T-helper 1 cell treated with Interleukin-12 subunit alpha and Interleukin-12 subunit beta and Interleukin-4 antibody, amounts not matched to agents 30 μg/mL and 1 μg/mL, for 36 hours (primary cell): ENCODE measurements at regions not wholly inside any gene's neighbourhood (a gene's known extent, or its start where the extent isn't known, plus 50 kb on each side); places are given as distances from the start of the nearest gene placed in this dataset.

Experiments
- H3K27ac Mint-ChIP-seq: one replicate; pipeline ENCODE4 v1.8.0; 2021; ENCODE audit warnings: mild to moderate bottlenecking, mixed read lengths
- H3K27me3 Mint-ChIP-seq: one replicate; pipeline ENCODE4 v1.8.0; 2021; ENCODE audit warnings: low read depth, mixed read lengths
- H3K36me3 Mint-ChIP-seq: one replicate; pipeline ENCODE4 v1.8.0; 2021; ENCODE audit warnings: low read depth, mixed read lengths
- H3K4me1 Mint-ChIP-seq: one replicate; pipeline ENCODE4 v1.8.0; 2021; ENCODE audit warnings: low read depth, mixed read lengths
- H3K4me3 Mint-ChIP-seq: one replicate; pipeline ENCODE4 v1.8.0; 2021; ENCODE audit warnings: mild to moderate bottlenecking, moderate library complexity, mixed read lengths
- H3K9me3 Mint-ChIP-seq: one replicate; pipeline ENCODE4 v1.8.0; 2021; ENCODE audit warnings: mixed read lengths

DNA sequence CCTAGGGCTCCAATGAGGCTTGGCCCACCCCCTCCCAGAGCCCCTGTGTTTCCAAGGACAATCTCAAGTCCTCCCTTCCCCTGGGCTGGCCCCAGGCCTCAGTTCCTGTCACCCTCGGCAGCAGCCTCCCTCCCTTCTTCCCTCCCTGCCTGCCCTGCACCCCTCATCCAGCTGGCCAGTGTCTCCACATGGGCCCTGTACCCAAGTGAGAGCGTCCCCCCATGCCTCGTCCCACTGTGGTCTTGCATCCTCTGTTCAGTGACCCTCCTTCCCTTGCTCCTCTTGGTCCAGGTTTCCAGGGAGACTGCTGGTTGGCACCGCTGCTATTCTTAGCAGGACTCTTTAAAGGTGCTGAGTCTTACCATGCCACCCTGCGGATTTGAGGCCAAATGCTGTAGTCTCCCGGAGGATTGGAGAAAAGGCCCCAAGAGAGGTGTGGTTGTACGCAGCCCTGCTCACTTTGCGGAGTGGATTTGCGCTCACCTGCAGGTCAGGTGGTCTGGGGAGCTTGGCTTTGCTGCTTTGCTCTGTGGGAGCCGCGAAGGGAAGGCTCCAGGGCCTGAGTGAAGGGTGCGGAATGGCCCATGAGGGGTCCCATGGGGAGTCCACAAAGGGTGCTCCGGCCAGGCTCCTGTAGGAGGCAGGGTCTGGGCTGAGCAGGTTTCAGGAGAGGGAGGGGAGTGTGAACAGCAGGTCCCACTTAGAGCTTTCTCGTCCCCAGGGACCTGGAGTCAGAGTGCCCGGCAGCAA lies 519.2 kb downstream of the TCERG1L start:
- no peaks in the 10 kb centered on the region for H3K27me3 Mint-ChIP-seq
- no peaks in the 10 kb centered on the region for H3K9me3 Mint-ChIP-seq
- H3K36me3 Mint-ChIP-seq: no peaks in the 10 kb centered on the region
- H3K4me3 Mint-ChIP-seq: no peak overlapping the region
- H3K4me1 Mint-ChIP-seq: no peaks in the 10 kb centered on the region
- H3K27ac Mint-ChIP-seq: no peak overlapping the region

GRCh38 chr10:130795819-130796218 lies 515.7 kb downstream of the TCERG1L start:
- Mint-ChIP-seq H3K36me3 (no peaks in the 10 kb centered on the region), H3K4me3 (no peak overlapping the region), H3K4me1 (no peaks in the 10 kb centered on the region), H3K27me3 (no peaks in the 10 kb centered on the region), H3K27ac (no peak overlapping the region), H3K9me3 (no peaks in the 10 kb centered on the region)

- Mint-ChIP-seq H3K36me3 (no peaks in the 10 kb centered on the region), H3K4me1 (no peaks in the 10 kb centered on the region), H3K27ac (no peak overlapping the region), H3K9me3 (no peaks in the 10 kb centered on the region), H3K27me3 (no peaks in the 10 kb centered on the region), H3K4me3 (no peak overlapping the region)
Observed at GRCh38 chr10:130799532-130799931, 512.0 kb downstream of the TCERG1L start.

DNA sequence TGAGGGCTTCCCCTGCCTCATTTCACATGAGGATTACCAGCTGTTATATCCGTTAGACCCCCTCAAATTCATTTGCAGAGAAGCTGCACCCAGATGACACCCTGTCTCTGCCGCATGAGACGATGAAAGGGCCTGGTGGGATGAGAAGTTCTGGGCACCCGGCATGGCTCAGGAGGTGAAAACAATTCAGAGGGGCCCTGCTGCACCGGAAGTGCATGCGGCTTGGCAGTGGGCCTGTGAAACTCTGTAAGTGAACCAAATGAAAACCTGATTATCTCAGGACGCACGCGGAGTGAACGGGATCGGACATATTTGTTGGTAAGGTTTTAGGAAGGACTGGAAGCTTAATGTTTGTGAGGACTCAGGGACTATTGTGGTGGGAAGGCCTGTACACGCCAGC lies 511.2 kb downstream of the TCERG1L start:
- Mint-ChIP-seq H3K36me3 (no peaks in the 10 kb centered on the region), H3K27ac (no peak overlapping the region), H3K4me3 (no peak overlapping the region), H3K9me3 (no peaks in the 10 kb centered on the region), H3K27me3 (no peaks in the 10 kb centered on the region), H3K4me1 (no peaks in the 10 kb centered on the region)

- Mint-ChIP-seq H3K9me3 (no peaks in the 10 kb centered on the region), H3K36me3 (no peaks in the 10 kb centered on the region), H3K4me3 (no peak overlapping the region), H3K27me3 (no peaks in the 10 kb centered on the region), H3K4me1 (no peaks in the 10 kb centered on the region), H3K27ac (no peak overlapping the region)
Observed at GRCh38 chr10:130801276-130801675, 510.2 kb downstream of the TCERG1L start.

DNA sequence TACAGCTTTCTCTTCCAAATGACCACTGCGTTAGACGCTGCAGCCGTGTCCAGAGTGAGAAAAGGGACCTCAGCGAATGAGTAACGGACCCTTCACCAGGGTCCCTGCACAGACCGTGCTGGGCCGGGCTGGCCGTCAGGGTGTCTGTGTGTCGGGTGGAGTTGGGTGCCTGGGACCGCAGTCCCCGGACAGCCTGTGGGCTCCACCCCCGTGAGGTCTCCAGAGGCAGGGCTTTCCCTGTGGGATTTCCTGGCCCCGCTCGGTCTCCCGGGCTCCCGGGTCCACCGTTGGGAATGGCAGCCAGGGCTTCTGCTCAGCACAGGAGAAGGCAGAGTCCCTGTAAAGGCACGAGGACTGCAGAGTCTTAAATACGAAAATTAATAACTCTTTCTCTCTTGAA lies 509.7 kb downstream of the TCERG1L start:
- Mint-ChIP-seq H3K36me3 (no peaks in the 10 kb centered on the region), H3K9me3 (no peaks in the 10 kb centered on the region), H3K27me3 (no peaks in the 10 kb centered on the region), H3K4me1 (no peaks in the 10 kb centered on the region), H3K27ac (no peak overlapping the region), H3K4me3 (no peak overlapping the region)

DNA sequence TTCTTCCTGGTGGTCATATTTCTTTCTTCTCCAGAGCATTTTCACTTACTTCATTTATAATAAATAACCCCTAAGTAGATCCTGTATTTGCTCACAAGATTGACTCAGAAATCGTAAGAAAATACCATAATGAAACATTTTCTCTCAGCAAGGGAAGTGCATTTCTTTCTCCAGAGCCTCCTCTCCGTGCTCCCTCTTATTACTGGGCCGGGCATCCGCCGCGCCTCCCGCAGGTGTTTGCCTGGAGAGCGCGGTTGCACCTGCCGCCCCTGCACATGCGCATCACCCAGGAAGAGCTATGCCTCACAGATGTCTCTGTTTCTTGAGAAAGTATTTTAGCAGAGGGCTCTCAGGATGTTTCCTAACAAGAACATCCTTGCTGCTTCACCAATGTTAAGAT lies 509.2 kb downstream of the TCERG1L start:
- no peaks in the 10 kb centered on the region for H3K36me3 Mint-ChIP-seq
- H3K27ac Mint-ChIP-seq: no peak overlapping the region
- H3K4me1 Mint-ChIP-seq: no peaks in the 10 kb centered on the region
- no peak overlapping the region for H3K4me3 Mint-ChIP-seq
- H3K27me3 Mint-ChIP-seq: no peaks in the 10 kb centered on the region
- no peaks in the 10 kb centered on the region for H3K9me3 Mint-ChIP-seq

DNA sequence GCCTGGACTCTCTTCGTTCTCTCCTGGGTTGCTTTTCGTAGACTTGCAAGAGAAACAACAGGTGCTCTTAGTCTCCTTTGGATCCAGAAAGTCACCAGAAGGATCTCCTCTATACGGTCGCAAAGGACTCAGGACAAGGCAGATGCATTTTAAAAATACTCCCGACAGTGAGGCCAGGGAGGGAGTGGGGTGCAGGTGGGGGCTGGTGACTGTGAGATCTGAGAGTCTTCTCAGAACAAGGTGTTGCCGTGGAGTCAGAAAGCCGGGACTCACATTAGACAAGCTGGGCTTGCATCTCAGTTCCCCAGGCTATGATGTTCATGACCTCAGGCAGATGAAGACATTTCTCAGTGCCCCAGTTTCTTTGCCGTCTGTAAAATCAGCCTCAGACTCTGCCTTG lies 507.2 kb downstream of the TCERG1L start:
- H3K9me3 Mint-ChIP-seq: no peaks in the 10 kb centered on the region
- H3K27ac Mint-ChIP-seq: no peak overlapping the region
- H3K4me1 Mint-ChIP-seq: no peaks in the 10 kb centered on the region
- no peaks in the 10 kb centered on the region for H3K27me3 Mint-ChIP-seq
- no peaks in the 10 kb centered on the region for H3K36me3 Mint-ChIP-seq
- no peak overlapping the region for H3K4me3 Mint-ChIP-seq

GRCh38 chr10:130804778-130805634 lies 506.5 kb downstream of the TCERG1L start:
- Mint-ChIP-seq H3K27ac (no peak overlapping the region), H3K9me3 (no peaks in the 10 kb centered on the region), H3K36me3 (no peaks in the 10 kb centered on the region)

DNA sequence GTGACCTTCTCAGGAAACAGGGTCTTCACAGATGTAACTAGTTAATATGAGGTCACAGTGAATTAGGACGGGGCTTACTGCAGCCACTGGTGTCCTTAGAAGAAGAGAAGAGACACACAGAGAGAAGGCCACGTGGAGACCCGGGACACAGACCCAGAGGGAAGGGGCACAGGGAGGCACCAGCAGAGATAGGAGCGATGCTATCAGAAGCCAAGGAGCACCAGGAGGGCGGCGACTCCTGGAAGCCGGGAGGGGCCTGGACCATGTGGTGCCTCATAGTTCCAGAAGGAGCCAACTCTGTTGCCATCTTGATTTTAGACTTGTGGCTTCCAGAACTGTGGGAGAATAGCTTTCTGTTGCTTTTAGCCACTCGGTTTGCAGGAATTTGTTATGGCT lies 505.9 kb downstream of the TCERG1L start:
- H3K4me3 Mint-ChIP-seq: no peak overlapping the region
- no peak overlapping the region for H3K27ac Mint-ChIP-seq
- no peaks in the 10 kb centered on the region for H3K4me1 Mint-ChIP-seq
- no peaks in the 10 kb centered on the region for H3K9me3 Mint-ChIP-seq
- no peaks in the 10 kb centered on the region for H3K27me3 Mint-ChIP-seq
- H3K36me3 Mint-ChIP-seq: no peaks in the 10 kb centered on the region

More at GRCh38 chr10:130804778-130805634, 506.5 kb downstream of the TCERG1L start:
- Mint-ChIP-seq H3K4me3 (no peak overlapping the region), H3K27me3 (no peaks in the 10 kb centered on the region), H3K4me1 (no peaks in the 10 kb centered on the region)

GRCh38 chr10:130806426-130806825 lies 505.1 kb downstream of the TCERG1L start:
- Mint-ChIP-seq H3K9me3 (no peaks in the 10 kb centered on the region), H3K36me3 (no peaks in the 10 kb centered on the region), H3K27ac (no peak overlapping the region), H3K4me3 (no peak overlapping the region), H3K27me3 (no peaks in the 10 kb centered on the region), H3K4me1 (no peaks in the 10 kb centered on the region)

- H3K9me3 Mint-ChIP-seq: no peaks in the 10 kb centered on the region
- H3K36me3 Mint-ChIP-seq: no peaks in the 10 kb centered on the region
- no peaks in the 10 kb centered on the region for H3K27me3 Mint-ChIP-seq
- H3K27ac Mint-ChIP-seq: no peak overlapping the region
- no peak overlapping the region for H3K4me3 Mint-ChIP-seq
- no peaks in the 10 kb centered on the region for H3K4me1 Mint-ChIP-seq
Observed at GRCh38 chr10:130807096-130807495, 504.4 kb downstream of the TCERG1L start.

DNA sequence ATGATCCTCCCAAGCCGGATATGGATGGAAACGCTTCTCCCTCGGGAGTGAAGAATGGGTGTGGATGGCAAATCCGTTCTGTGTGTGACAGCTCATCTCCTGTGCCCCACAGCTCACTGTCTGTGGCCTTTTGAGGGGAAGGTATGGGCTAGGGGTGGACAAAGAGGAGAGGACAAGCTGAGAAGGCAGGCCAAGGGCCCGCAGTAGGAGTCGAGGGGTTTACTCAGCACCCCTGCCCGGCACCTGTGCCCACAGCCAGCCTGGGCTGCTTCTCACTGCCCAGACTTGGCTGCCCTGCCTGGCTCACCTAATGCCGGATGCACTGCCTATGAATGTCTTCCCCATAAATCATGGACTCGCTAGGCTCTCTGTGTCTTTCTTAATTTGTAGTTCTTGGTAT lies 503.8 kb downstream of the TCERG1L start:
- Mint-ChIP-seq H3K4me3 (no peak overlapping the region), H3K27me3 (no peaks in the 10 kb centered on the region), H3K27ac (no peak overlapping the region), H3K9me3 (no peaks in the 10 kb centered on the region), H3K36me3 (no peaks in the 10 kb centered on the region), H3K4me1 (no peaks in the 10 kb centered on the region)

GRCh38 chr10:130808243-130808642 lies 503.3 kb downstream of the TCERG1L start:
- no peaks in the 10 kb centered on the region for H3K9me3 Mint-ChIP-seq
- H3K36me3 Mint-ChIP-seq: no peaks in the 10 kb centered on the region
- H3K27ac Mint-ChIP-seq: no peak overlapping the region
- H3K4me1 Mint-ChIP-seq: no peaks in the 10 kb centered on the region
- H3K4me3 Mint-ChIP-seq: no peak overlapping the region
- H3K27me3 Mint-ChIP-seq: no peaks in the 10 kb centered on the region

GRCh38 chr10:130808686-130809085 lies 502.8 kb downstream of the TCERG1L start:
- Mint-ChIP-seq H3K27ac (no peak overlapping the region), H3K27me3 (no peaks in the 10 kb centered on the region), H3K4me3 (no peak overlapping the region), H3K36me3 (no peaks in the 10 kb centered on the region), H3K4me1 (no peaks in the 10 kb centered on the region), H3K9me3 (no peaks in the 10 kb centered on the region)
